Ovary (tissue), 3 donors: ENCODE measurements at regions not wholly inside any gene's neighbourhood (a gene's known extent, or its start where the extent isn't known, plus 50 kb on each side); places are given as distances from the start of the nearest gene placed in this dataset.

ENCODE experiments used
- POLR2A ChIP-seq: fragments of 450-650 bp; IDR thresholded peaks from one replicate; pipeline ENCODE4 v1.6.1; 2017; ENCODE audit warnings: antibody characterized with exemption, mild to moderate bottlenecking, moderate library complexity
- TF ChIP-seq, protein P1 (sequence below), 3 donors: fragments of 450-650 bp in 2 of 3; fragments of 200-600 bp in 1 of 3; IDR thresholded peaks; one replicate each; pipeline versions ENCODE4 v1.5.1 to v1.8.0; 2016 to 2022; ENCODE audit warnings: antibody characterized with exemption in 3 of 3, mild to moderate bottlenecking in 1 of 3
- donor health status: DM: no; HTN: no; CAD: no.

DNA sequence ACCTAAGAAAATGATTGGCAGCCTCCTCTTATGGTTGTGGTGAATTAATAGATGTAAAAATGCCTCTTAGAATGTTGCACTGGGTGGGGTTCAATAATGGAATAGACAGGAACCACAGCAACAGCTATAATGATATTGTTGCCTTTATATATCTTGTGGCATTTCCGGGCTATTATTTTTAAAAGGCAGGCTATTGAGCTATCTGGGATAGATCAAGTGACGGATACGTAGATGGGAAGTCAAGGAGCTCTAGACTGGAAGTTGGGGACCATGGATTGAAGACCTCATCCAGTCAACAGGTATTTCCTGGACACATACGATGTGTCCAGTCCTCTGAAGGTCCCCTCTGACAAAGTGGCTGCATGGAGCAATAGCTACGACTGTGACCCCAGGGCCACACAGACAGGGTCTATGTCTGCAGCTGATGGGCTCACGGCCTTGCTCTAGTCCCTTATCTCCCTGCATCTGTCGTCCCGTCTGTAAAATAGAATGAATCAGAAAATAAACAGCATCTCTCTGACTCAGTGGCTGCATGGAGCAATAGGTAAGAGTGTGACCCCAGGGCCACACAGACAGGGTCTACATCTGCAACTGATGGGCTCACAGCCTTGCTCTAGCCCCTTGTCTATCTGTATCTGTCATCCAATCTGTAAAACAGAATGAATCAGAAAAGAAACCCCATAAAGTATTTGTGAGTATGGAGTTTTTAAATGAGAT is 117.7 kb upstream of the FOXF1 start:
- TF ChIP-seq, protein P1, sequence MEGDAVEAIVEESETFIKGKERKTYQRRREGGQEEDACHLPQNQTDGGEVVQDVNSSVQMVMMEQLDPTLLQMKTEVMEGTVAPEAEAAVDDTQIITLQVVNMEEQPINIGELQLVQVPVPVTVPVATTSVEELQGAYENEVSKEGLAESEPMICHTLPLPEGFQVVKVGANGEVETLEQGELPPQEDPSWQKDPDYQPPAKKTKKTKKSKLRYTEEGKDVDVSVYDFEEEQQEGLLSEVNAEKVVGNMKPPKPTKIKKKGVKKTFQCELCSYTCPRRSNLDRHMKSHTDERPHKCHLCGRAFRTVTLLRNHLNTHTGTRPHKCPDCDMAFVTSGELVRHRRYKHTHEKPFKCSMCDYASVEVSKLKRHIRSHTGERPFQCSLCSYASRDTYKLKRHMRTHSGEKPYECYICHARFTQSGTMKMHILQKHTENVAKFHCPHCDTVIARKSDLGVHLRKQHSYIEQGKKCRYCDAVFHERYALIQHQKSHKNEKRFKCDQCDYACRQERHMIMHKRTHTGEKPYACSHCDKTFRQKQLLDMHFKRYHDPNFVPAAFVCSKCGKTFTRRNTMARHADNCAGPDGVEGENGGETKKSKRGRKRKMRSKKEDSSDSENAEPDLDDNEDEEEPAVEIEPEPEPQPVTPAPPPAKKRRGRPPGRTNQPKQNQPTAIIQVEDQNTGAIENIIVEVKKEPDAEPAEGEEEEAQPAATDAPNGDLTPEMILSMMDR (IDR thresholded peaks at IDR 0.05), result no peak
- no peak for TF ChIP-seq POLR2A
